Large intestine (tissue), 3 donors: ENCODE measurements at regions not wholly inside any gene's neighbourhood (a gene's known extent, or its start where the extent isn't known, plus 50 kb on each side); places are given as distances from the start of the nearest gene placed in this dataset.

Experiments
- DNase-seq, 2 donors: peaks; one replicate each; pipeline versions ENCODE4 v3.0.0 to v3.0.0-alpha.2; 2013
- H3K27ac ChIP-seq: one replicate; pipeline ENCODE4 v1.5.1; 2013; ENCODE audit warnings: low read length
- H3K27me3 ChIP-seq: 2 replicates; pipeline ENCODE4 v1.6.1; 2013; ENCODE audit warnings: low read length; ENCODE audit not compliant: control insufficient read depth, insufficient read depth
- H3K36me3 ChIP-seq: 2 replicates; pipeline ENCODE4 v1.6.1; 2013; ENCODE audit warnings: low read length; ENCODE audit not compliant: control insufficient read depth, insufficient read depth
- H3K4me1 ChIP-seq: one replicate; pipeline ENCODE4 v1.6.1; 2013; ENCODE audit warnings: low read length; ENCODE audit not compliant: control insufficient read depth, insufficient read depth
- H3K4me3 ChIP-seq: one replicate; pipeline ENCODE4 v1.5.1; 2013; ENCODE audit warnings: low read length
- H3K9me3 ChIP-seq: one replicate; pipeline ENCODE4 v1.6.1; 2013; ENCODE audit warnings: mild to moderate bottlenecking, low read depth, low read length, moderate library complexity; ENCODE audit not compliant: control insufficient read depth
- WGBS: methylation state at CpG from one replicate; pipeline ENCODE4 v1.1.5; 2013; ENCODE audit warnings: low lambda C conversion rate; ENCODE audit not compliant: insufficient coverage; 5-methylcytosine and 5-hydroxymethylcytosine counted together

GRCh38 chr7:68482800-68483199 lies 1115.5 kb upstream of the AUTS2 start:
- no peaks in the 10 kb centered on the region for H3K36me3 ChIP-seq
- H3K27me3 ChIP-seq, result no peaks in the 10 kb centered on the region
- WGBS, result no CpG with 5 or more reads among the region's 5 CpGs
- H3K4me3 ChIP-seq, result no peak overlapping the region
- no peak for DNase-seq
- H3K4me1 ChIP-seq, result no peaks in the 10 kb centered on the region
- no peaks in the 10 kb centered on the region for H3K9me3 ChIP-seq
- H3K27ac ChIP-seq, result no peak overlapping the region

DNA sequence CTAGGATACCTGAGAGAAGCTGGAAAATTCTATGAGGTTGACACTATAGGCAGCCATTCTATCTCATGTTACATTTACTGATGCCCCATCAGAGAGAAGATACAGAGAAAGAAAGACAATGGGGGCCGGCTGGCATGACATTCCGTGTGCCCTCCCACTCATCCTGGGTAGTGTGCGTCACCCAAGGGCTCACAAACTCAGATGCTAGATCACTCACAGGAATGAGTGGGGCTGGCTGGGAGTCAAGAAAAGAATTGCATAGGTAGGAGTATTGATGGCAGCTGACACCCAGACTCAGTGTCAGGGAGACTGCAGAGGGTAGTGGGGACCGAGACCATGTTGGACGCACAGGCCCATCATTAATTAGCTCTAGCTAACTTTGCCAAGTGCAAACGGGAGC lies 1113.5 kb upstream of the AUTS2 start:
- 100% methylated on average over 3 of the region's 6 CpGs for WGBS
- H3K9me3 ChIP-seq, result no peaks in the 10 kb centered on the region
- H3K36me3 ChIP-seq, result no peaks in the 10 kb centered on the region
- H3K4me3 ChIP-seq, result no peak overlapping the region
- H3K27me3 ChIP-seq, result no peaks in the 10 kb centered on the region
- H3K27ac ChIP-seq, result no peak overlapping the region
- no peaks in the 10 kb centered on the region for H3K4me1 ChIP-seq
- DNase-seq, result no peak

GRCh38 chr7:68485253-68485917 lies 1112.9 kb upstream of the AUTS2 start:
- Histone ChIP-seq H3K4me3 (no peak overlapping the region), H3K27me3 (no peaks in the 10 kb centered on the region), H3K9me3 (no peaks in the 10 kb centered on the region), H3K4me1 (no peaks in the 10 kb centered on the region), H3K36me3 (no peaks in the 10 kb centered on the region), H3K27ac (no peak overlapping the region)
- no peak for DNase-seq
- whole genome bisulfite sequencing, result 100% methylated on average over 1 of the region's 2 CpGs

DNA sequence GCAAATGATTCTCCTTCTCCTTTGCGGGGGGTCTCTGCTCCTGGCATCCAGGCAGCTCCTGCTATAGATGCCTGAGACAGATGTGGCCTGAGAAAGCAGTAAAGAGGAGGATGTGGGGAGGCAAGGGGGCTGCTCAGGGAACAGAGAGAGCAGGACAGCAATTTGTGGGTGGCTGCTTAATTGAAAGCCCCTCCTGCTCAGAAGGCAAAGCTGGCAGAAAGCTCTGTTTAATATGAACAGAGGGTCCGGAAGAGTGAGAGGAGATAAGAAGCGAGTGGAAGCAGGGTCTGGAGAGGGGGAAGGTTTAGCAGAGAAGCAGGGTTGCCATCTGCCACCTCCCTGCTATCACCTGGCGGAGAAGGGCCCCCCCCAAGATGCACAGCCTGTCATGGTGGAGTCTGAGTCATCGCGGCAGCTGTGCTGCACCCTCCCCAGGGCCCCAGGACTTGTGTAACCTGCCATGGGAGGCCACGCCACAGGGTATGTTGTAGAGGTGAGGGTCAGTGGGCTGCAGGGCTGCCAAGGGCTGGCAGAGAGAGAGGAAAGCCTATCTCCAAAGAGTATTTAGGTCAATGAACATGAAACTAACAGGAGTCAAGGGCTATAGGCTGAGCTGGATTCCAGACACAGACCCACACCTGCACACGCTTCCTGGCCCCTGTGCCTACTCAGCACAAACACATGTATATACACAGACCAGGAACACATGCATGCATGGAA lies 1109.8 kb upstream of the AUTS2 start:
- WGBS, result no CpG with 5 or more reads among the region's 8 CpGs
- DNase-seq, result peak; percentile 4 to 51

GRCh38 chr7:68491523-68492358 lies 1106.5 kb upstream of the AUTS2 start:
- Histone ChIP-seq H3K36me3 (no peaks in the 10 kb centered on the region), H3K4me1 (no peaks in the 10 kb centered on the region), H3K27me3 (no peaks in the 10 kb centered on the region), H3K9me3 (no peaks in the 10 kb centered on the region), H3K4me3 (no peak overlapping the region), H3K27ac (no peak overlapping the region)
- 85% methylated on average over 2 of the region's 2 CpGs for WGBS
- no peak for DNase-seq

More for the DNA sequence above, 1109.8 kb upstream of the AUTS2 start:
- H3K4me3 ChIP-seq, result no peak overlapping the region
- no peaks in the 10 kb centered on the region for H3K9me3 ChIP-seq
- H3K36me3 ChIP-seq, result no peaks in the 10 kb centered on the region
- H3K27me3 ChIP-seq, result no peaks in the 10 kb centered on the region
- H3K4me1 ChIP-seq, result no peaks in the 10 kb centered on the region
- H3K27ac ChIP-seq, result no peak overlapping the region

- no peaks in the 10 kb centered on the region for H3K27me3 ChIP-seq
- WGBS, result 90% methylated on average over 1 of the region's 1 CpG
- no peak for DNase-seq
Measured at GRCh38 chr7:68492359-68492690, 1106.0 kb upstream of the AUTS2 start.

GRCh38 chr7:68503400-68503799 lies 1094.9 kb upstream of the AUTS2 start:
- WGBS, result 100% methylated on average over 1 of the region's 3 CpGs
- H3K4me1 ChIP-seq, result no peaks in the 10 kb centered on the region
- no peak overlapping the region for H3K27ac ChIP-seq
- H3K4me3 ChIP-seq, result no peak overlapping the region
- H3K9me3 ChIP-seq, result no peaks in the 10 kb centered on the region
- H3K36me3 ChIP-seq, result no peaks in the 10 kb centered on the region
- no peak for DNase-seq
- H3K27me3 ChIP-seq, result no peaks in the 10 kb centered on the region

More at GRCh38 chr7:68492359-68492690, 1106.0 kb upstream of the AUTS2 start:
- no peaks in the 10 kb centered on the region for H3K9me3 ChIP-seq
- H3K4me1 ChIP-seq, result no peaks in the 10 kb centered on the region
- no peaks in the 10 kb centered on the region for H3K36me3 ChIP-seq
- H3K27ac ChIP-seq, result no peak overlapping the region
- H3K4me3 ChIP-seq, result no peak overlapping the region

DNA sequence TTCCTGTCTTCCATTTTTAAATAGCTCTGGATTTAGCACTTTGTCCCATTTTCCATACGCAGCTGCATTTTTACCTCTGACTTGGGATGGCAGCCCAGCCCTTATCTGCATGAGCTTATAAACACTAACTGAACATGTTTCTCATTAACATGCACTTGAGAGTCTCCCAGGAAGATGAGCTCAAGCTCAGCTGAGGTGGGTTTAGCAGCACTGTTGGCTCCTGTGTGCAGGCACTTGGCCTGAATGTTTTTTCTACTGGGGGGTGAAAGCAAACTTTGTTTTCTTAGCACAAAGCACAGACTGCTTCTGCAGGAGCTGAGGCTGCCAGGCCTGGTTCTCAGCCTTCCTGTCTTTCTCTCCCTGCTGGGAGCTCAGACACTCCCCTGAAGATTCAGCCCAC lies 1093.6 kb upstream of the AUTS2 start:
- H3K27ac ChIP-seq, result no peak overlapping the region
- H3K4me3 ChIP-seq, result no peak overlapping the region
- H3K9me3 ChIP-seq, result no peaks in the 10 kb centered on the region
- no peak for DNase-seq
- H3K36me3 ChIP-seq, result no peaks in the 10 kb centered on the region
- H3K4me1 ChIP-seq, result no peaks in the 10 kb centered on the region
- no peaks in the 10 kb centered on the region for H3K27me3 ChIP-seq
- WGBS, result no CpG with 5 or more reads among the region's 1 CpG

- Histone ChIP-seq H3K27me3 (no peaks in the 10 kb centered on the region), H3K4me1 (no peaks in the 10 kb centered on the region), H3K9me3 (no peaks in the 10 kb centered on the region), H3K27ac (no peak overlapping the region), H3K4me3 (no peak overlapping the region), H3K36me3 (no peaks in the 10 kb centered on the region)
- 94% methylated on average over 2 of the region's 4 CpGs for WGBS
- DNase-seq, result no peak
Measured at GRCh38 chr7:68505721-68506120, 1092.6 kb upstream of the AUTS2 start.

- Histone ChIP-seq H3K9me3 (no peaks in the 10 kb centered on the region), H3K4me3 (no peak overlapping the region), H3K4me1 (no peaks in the 10 kb centered on the region), H3K36me3 (no peaks in the 10 kb centered on the region), H3K27me3 (no peaks in the 10 kb centered on the region), H3K27ac (no peak overlapping the region)
- WGBS, result no CpG with 5 or more reads among the region's 4 CpGs
- DNase-seq, result no peak
Measured at GRCh38 chr7:68507668-68508067, 1090.6 kb upstream of the AUTS2 start.
